UCSD-AML1 (cell line): ENCODE measurements at regions not wholly inside any gene's neighbourhood (a gene's known extent, or its start where the extent isn't known, plus 50 kb on each side); places are given as distances from the start of the nearest gene placed in this dataset.

ENCODE experiments used
- DNase-seq: peaks from one replicate; lab custom pipeline; 2025; ENCODE audit not compliant: unreplicated experiment; lab: John Stamatoyannopoulos, UW

DNA sequence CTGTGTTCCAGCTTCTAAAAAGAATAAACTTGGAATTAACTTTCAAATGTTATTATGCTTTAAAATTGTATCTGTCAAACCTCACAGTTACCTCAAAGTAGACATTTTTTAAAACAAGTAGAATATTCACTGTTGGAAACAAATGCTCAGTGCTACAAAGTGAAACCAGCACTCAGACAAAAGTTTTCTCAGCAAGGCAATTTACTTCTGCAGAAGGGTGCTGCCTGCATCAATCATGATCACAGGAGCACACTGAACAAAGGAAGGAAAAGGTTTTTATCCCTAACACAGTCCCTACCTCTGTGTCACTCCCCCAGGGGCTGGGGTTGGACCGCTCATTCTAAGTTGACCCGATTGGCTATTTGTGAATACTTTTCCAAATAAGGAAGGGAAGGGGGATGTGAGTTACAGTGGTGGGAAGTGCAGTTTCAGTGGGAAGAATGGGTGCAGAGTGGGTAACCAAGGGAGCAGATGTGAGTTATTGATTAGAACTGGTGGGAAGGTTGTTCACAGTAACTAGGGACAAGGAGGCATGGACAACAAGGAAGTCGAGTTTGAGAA is 63.0 kb upstream of the CDK20 start:
- DNase-seq = no peak

DNA sequence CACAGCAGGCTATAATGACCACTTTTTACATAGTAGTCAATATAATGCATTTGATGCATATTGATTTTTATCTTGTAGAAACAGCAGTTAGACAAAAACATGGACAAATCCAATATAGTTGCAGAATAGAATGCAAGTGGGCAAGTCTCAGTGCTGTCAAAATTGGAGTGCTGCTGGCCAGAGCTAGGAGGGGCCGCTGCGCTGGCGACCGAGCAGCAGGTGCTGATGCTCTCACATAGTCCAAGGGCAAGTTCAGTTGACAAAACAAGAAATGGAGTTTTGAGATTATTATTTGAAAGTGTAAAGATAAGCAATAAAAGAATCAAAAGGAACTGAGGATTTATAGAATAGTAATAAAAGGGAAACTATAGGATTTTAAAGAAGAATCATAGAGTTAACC is 60.6 kb upstream of the CDK20 start:
- DNase-seq = no peak

DNA sequence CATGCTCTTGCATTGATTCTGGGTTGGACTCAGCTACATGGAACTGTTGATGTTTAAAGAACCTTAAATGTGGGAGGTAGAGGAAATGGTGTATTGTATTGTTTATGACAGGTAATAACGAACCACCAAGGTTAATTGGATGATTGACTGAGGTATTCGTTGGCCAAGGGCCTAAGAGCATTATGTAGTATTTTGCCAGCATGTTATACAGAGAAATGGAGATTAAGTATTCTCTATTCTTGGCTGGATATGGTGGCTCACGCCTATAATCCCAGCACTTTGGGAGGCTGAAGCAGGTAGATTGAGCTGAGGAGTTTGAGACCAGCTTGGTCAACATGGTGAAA is 59.0 kb upstream of the CDK20 start:
- DNase-seq = no peak

DNA sequence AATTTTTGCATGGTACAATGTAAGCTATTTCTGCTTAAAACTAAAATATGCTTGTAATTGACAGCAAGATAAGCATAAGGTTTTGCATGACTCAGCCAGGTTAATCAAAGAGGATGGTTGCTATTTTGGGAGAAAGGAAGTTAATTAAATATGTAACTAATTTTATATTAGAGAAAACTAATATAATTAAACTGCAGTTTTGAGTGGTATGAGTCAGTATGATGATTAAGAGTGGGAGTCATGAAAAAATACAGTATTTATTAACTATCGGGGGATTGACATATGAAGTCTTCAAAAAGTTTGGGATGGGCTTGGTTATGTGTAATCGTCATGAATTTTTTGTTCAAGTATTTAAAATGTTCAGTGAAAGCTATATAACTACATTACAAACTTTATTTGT is 54.0 kb upstream of the CDK20 start:
- DNase-seq = no peak

DNA sequence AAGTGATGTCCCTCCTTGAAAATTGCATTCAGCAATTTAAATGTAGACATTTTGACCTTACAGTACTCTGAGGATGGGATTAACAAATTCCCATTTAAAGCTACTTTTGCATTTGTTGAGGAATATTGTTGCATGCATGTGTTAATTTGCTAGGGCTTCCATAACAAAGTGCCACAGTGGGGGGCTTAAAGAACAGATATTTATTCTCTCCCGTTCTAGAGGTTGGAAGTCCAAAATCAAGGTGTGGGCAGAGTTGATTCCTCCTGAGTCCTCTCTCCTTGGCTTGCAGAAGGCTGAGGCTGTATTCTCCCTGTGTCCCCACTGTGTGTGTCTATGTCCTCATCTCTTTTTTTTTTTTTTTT is 51.8 kb upstream of the CDK20 start:
- no peak for DNase-seq

DNA sequence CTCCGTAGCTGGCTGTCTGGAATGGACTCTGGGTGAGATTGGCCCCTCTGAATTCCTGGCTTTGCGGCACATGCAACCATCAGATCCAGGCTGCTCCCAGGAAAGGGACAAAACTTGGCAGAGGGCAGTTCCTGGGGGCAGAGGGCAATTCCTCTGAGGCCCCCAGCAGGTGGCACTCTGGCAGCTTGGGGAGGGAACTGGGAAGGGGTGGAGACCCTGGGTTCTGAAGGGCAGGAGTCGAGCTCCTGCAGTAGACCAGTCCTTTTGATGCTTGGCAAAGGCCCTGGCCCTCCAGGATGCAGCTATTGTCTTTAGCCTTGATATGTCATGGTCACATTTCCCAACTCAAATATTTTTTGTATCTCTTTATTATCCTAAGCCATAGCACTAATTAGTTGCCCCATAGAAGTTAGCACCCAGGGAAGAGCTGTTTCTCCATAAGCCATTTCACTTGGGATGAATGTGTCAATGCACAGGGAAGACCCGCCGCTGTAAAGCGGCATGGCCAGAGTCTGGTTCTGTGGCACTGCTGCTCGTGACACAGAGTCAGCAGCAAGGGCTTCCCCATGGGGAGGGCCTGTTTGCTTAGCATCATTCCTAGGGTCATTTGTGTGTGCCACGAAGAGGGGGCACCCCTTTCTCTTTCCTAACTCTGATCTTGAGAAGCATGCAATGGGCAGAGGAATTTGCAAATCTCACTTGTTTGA is 51.2 kb upstream of the CDK20 start:
- DNase-seq = no peak

DNA sequence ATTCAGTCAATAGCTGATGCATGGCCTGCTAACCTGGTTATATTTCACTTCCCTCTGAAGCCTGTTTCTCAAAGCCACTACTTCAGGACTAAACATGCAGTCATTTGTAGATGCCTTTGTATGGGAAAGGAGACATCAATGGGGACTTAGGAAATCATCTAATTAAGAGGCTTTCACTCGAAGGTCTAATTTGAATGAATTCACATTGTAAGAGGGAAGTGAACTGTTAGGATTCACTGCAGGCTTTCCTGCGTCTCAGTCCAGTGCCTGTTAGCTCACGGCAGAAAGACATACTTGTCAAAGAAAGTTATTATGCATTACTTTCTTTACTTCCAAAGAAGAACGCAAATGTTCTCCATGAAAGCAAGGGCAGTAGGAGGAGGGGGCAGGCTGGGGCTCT is 50.6 kb upstream of the CDK20 start:
- no peak for DNase-seq
